ENCODE measurements at regions not wholly inside any gene's neighbourhood (a gene's known extent, or its start where the extent isn't known, plus 50 kb on each side); places are given as distances from the start of the nearest gene placed in this dataset.

DNA sequence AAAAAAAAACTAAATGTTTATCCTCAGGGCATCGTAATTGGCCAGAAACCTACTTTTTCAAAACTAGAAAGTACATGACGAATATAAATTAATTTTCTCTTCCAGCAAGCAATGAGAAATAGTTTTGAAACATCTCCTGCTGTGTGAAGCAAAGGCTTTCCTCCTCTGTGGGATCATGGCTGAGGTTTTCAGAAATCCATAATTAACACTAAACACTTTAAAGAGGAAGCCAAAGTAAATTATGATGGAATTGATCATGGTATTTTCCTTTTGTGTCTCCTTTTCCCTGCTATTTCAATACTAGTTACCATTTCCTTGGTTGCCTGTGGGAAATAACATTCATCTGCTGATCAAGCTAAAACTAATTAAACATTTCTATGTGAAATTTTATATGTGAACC is 1413.8 kb upstream of the PCDH20 start:
- no peak for DNase-seq (ENCODE audit: low read depth)
- no peak overlapping the region for H3K4me3 ChIP-seq (ENCODE audit: control insufficient read depth, low read depth, low read length)
- no peak for TF ChIP-seq CTCF (conservative IDR thresholded peaks at IDR 0.05; ENCODE audit: control insufficient read depth, insufficient read depth, low read depth, low read length)

DNA sequence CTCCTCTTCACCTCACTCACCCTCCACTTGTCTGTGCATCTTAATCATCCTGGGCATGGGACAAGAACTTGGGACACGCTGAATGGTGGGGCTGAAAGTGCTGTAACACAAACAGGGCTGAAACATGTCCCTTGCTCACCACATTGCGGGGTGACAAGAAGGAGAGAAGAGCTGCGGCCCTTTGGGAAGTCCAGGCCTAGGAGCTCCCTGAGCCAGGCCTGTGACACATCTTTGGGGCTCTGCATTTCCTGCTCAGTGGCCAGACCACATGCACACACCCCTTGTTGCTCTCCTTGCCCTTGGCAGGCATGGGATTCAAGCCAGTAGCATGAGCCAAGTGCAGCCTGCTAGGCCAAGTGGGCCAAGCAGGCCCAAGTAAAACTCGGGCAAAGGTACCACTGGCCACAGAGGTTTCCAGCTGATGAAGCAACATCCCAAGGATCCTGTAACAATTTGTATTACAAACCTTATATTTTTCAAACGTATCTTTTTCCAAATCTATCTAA is 1384.3 kb upstream of the PCDH20 start:
- no peak for TF ChIP-seq CTCF (conservative IDR thresholded peaks at IDR 0.05; ENCODE audit: control insufficient read depth, insufficient read depth, low read depth, low read length)
- no peak for DNase-seq (ENCODE audit: low read depth)
- no peak overlapping the region for H3K4me3 ChIP-seq (ENCODE audit: control insufficient read depth, low read depth, low read length)

GRCh38 chr13:62799038-62799535 is 1383.4 kb upstream of the PCDH20 start:
- no peak overlapping the region for H3K4me3 ChIP-seq (ENCODE audit: control insufficient read depth, low read depth, low read length)
- no peak for TF ChIP-seq CTCF (conservative IDR thresholded peaks at IDR 0.05; ENCODE audit: control insufficient read depth, insufficient read depth, low read depth, low read length)

DNA sequence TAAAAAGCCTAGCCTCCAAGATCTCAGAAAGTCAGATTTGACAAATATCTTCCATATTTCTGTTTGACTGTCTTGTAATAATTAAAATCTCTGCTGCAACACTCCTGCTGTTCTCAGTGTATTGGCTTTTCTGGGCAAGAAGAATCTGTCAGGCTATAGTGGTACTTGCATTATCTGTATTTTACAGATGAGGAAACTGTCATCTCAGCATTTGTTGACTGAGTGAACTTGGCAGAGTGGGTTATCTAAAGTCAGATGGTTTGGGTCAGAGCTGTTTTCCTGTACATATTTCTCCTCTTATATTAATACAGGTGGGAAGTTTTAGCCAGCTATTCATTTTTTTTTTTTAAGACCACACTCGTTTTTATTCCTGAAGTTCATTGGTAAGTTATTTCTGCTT is 1378.2 kb upstream of the PCDH20 start:
- no peak for TF ChIP-seq CTCF (conservative IDR thresholded peaks at IDR 0.05; ENCODE audit: control insufficient read depth, insufficient read depth, low read depth, low read length)
- H3K4me3 ChIP-seq (ENCODE audit: control insufficient read depth, low read depth, low read length): no peak overlapping the region
- no peak for DNase-seq (ENCODE audit: low read depth)

More at GRCh38 chr13:62799038-62799535, 1383.4 kb upstream of the PCDH20 start:
- DNase-seq (ENCODE audit: low read depth): no peak

DNA sequence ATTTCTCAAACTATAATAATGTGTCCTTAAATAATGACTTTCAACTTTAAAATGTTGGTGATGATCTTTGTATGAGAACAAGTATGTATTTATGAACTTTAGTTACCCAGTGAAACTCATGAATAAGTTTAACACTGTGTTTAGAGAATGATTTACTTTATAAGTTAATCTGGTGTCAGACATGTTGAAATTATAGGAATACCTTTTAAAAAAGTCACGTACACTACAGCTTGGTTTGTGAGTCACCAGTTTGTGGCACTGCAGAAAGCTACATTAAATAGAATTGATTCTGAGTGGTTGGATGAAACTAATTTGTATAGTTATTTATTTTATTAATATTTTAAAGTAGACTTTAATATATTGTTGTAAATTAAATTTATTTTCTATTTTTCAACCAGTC is 1366.2 kb upstream of the PCDH20 start:
- no peak for TF ChIP-seq CTCF (conservative IDR thresholded peaks at IDR 0.05; ENCODE audit: control insufficient read depth, insufficient read depth, low read depth, low read length)
- DNase-seq (ENCODE audit: low read depth): no peak
- no peak overlapping the region for H3K4me3 ChIP-seq (ENCODE audit: control insufficient read depth, low read depth, low read length)

DNA sequence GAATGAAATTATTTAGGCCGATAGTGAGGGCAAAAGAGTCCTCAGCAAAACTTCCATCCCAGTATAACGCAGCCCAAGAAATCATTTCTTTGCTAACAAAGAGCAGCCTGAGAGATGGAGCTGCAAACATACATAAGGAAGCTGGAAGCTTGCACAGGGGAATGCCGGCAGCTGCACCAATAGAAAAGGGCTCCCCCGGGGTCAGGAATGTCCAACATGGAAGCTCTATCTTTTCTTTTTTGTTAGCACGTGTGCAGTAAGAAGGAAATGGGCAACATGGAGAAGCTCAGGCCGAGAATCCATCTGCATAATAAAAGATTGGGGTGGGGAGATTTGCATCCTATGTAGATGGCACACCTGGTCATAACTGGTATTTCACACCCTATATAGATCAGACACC is 1363.5 kb upstream of the PCDH20 start:
- TF ChIP-seq CTCF (conservative IDR thresholded peaks at IDR 0.05; ENCODE audit: control insufficient read depth, insufficient read depth, low read depth, low read length): no peak
- DNase-seq (ENCODE audit: low read depth): no peak
- H3K4me3 ChIP-seq (ENCODE audit: control insufficient read depth, low read depth, low read length): no peak overlapping the region

DNA sequence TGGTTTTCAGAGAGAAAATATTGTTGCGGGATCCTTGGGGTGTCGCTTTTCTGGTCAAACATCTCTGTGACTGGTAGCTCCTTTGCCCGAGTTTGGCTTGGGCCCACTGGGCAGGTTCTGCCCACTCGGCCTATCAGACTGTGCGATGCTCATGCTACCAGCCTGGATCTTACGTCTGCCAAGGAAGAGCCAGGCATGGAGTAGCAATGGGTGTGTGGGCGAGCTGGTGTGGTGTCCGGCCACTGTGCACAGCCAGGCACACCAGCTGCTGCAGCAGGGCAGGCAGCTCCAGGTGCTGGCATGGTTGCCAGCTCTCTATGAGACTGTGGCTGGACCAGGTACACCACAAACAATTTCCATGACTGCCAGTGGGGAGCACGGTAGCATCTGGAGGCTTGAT is 1351.8 kb upstream of the PCDH20 start:
- no peak overlapping the region for H3K4me3 ChIP-seq (ENCODE audit: control insufficient read depth, low read depth, low read length)
- TF ChIP-seq CTCF (conservative IDR thresholded peaks at IDR 0.05; ENCODE audit: control insufficient read depth, insufficient read depth, low read depth, low read length): no peak
- DNase-seq (ENCODE audit: low read depth): no peak

All from fibroblast of mammary gland (primary cell).